Stimulated activated CD8-positive, alpha-beta memory T cell treated with anti-CD3 and anti-CD28 coated beads, Interleukin-2, amount 100 ng/mL, for 48 hours (primary cell): ENCODE measurements at regions not wholly inside any gene's neighbourhood (a gene's known extent, or its start where the extent isn't known, plus 50 kb on each side); places are given as distances from the start of the nearest gene placed in this dataset.
"Not testable (repeated sequence)": the region's sequence is repeated elsewhere in the genome, so short reads cannot be mapped to it uniquely, and the experiment has no call there.

Experiments used
- DNase-seq, 2 donors: peaks; one replicate each; pipeline ENCODE4 v3.0.0-alpha.2; 2020; ENCODE audit warnings: low read depth in 2 of 2

DNA sequence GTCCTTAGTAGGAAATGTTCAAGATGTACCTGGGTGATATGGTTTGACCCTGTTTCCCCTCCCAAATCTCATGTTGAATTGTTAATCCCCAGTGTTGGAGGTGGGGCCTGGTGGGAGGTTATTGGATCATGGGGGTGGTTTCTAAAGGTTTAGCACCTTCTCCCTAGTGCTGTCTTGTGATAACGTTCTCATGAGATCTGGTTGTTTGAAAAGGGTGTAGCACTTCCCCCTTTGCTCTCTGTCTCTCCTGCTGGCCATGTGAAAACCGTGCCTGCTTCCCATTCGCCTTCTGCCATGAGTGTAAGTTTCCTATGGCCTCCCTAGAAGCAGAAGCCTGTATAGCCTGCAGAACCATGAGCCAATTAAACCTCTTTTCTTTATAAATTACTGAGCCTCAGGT lies 353.0 kb upstream of the SFSWAP start:
- no peak for DNase-seq

DNA sequence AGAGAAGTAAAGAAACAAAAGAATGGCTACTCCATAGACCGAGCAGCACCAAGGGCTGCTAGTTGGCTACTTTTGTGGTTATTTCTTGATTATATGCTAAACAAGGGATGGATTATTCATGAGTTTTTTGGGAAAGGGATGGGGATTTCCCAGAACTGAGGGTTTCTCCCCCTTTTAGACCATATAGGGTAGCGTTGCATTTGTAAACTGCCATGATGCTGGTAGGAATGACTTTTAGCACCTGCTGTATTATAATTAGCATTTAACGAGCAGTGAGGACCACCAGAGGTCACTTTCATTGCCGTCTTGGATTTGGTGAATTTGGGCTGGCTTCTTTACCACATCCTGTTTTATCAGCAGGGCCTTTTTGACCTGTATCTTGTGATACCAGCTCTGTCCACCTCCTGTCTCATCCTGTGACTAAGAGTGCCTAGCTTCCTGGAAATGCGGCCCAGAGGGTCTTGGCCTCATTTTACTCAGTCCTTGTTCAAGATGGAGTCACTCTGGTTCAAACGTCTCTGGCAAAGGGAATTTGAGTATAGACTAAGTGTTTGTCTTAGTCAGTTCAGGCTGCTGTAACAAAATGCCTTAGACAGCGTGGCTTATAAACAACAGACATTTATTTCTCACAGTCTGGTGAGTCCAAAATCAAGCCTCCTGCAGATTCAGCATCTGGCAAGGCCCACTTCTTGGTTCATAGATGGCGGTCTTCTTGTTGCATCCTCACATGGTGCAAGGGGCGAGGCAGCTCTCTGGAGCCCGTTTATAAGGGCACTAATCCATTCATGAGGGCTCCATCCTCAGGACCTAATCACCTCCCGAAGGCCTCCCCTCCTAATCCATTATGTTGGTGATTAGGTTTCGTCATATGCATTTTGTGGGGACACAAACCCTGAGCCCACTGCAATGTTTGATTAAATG lies 348.3 kb upstream of the SFSWAP start:
- no peak for DNase-seq

DNA sequence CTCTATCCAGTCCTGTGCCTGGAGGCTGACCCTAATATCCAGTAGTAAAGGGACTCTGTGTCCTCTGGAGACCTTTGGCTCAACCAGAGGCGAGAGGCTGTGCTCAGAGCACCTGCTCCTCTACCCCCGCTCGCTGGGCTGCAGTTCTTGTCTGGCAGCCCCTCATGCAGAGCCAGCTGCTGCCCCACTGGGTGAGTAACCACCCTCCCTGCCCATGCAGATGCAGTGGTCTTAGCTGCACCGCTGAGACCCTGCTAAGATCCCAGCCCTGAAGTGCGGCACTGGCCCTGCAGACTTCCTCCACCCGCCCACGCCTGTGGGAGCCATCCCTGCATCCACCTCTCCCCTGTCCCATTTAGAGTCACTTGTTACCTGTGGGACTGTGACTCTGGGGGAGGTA lies 347.5 kb upstream of the SFSWAP start:
- no peak for DNase-seq

DNA sequence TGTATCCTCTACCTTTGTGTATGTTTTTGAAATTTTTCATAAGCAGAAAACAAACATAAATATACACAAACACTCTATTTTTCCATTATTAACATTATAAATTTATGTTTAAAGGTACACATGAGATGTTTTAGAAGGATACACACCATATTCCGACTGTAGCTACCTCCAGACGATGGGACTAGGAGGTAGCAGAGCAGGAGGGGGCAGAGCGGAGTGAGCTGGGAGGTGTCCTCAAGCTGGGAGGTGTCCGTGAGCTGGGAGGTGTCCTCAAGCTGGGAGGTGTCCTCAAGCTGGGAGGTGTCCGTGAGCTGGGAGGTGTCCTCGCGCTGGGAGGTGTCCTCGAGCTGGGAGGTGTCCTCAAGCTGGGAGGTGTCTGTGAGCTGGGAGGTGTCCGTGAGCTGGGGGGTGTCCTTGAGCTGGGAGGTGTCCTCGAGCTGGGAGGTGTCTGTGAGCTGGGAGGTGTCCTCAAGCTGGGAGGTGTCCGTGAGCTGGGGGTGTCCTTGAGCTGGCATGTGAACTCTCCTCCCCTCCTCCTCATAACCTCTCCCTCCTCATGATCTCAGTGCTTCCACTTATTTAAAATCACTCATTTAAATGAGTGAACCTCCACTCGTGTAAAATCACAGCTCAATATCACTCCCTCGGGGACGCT lies 346.9 kb upstream of the SFSWAP start:
- no peak for DNase-seq

DNA sequence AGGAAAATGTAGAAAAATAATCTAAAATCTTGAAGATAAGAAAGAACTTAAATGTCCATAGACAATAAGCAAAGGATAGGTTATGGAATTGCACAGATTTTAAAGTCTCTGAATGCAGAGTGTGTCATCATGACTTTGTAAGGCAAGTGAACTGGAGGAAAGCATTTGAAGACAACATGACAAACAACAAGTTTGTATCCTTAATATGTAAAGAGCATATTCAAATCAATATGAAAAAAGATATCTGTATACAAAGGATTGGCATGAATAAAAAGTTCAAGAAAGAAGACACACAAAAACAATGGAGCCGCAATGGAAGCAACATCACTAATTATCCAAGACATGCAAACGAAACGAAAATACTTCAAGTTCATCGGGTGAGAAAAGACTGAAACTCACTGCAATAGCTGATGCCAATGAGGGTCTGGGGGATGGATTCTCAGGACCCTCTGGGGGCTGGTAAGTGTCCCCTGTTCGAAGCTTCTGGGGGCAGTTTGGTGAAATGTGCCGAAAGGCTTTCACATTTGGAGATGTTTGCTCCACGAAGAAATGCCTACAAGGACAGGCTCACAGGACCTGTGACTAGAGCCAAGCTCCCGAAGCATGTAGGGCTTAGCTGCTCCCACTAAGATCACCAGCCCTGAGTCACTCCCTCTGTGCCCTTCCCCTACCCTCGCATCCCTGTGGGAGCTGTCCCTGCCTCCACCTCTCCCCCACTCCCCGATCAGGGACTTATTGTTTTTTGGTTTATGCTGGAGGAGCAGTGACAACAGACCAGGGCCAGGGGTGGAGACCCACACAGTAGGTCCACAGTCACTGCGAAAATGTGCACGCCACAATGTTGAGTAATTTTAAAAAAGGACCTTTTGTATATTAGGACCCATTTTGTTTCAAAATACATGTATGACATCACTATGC lies 345.7 kb upstream of the SFSWAP start:
- no peak for DNase-seq

DNA sequence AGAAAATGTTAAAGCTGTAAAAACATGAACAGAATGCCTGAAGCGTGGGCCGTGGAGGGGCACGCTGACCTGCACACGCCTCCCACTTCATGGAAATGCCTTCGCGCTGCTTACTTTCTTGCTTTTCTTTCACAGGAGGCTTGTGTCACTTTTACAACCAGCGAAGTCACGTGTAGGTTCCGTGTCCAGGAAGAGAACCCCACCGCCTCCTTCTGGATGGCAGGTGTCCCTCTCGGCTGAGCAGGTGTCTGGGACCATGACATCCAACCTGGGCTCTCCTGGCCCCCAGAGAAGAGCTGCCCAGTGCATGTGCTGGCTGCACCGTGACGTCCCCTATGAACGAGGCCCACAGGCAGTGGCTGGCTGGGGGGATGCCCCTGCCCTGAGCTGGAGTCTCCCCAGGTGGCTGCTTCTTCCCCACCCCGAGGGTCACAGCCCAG lies 345.0 kb upstream of the SFSWAP start:
- no peak for DNase-seq

DNA sequence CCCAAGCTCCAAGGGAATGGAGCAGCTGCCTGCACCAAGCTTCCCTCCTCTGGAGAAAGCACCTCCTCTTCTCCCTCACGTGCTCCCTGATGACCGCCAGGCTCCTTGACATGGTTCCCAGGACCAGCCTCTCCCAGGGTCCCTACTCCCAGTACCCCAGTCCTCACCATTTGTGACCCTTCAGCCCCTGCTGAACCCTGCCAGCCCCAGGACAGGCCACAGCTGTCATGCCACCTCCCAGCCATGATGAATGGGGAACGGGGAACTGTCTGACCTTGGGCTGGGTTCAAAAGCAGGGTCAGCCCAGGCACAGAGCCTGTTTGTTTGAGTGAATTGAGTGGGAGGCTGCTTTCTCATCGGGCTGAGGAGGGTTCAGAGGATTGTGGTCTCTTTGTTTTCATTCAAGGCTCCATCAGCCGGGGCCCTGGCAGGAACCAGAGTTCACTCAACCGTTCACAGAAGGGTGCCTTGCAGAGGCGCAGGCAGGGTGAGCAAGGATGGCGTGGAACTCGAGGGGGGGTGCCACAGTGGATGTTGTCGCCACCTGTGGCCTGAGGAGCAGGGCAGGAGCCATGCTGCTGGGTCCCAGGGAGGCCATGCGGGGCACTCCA lies 344.5 kb upstream of the SFSWAP start:
- DNase-seq = no peak

DNA sequence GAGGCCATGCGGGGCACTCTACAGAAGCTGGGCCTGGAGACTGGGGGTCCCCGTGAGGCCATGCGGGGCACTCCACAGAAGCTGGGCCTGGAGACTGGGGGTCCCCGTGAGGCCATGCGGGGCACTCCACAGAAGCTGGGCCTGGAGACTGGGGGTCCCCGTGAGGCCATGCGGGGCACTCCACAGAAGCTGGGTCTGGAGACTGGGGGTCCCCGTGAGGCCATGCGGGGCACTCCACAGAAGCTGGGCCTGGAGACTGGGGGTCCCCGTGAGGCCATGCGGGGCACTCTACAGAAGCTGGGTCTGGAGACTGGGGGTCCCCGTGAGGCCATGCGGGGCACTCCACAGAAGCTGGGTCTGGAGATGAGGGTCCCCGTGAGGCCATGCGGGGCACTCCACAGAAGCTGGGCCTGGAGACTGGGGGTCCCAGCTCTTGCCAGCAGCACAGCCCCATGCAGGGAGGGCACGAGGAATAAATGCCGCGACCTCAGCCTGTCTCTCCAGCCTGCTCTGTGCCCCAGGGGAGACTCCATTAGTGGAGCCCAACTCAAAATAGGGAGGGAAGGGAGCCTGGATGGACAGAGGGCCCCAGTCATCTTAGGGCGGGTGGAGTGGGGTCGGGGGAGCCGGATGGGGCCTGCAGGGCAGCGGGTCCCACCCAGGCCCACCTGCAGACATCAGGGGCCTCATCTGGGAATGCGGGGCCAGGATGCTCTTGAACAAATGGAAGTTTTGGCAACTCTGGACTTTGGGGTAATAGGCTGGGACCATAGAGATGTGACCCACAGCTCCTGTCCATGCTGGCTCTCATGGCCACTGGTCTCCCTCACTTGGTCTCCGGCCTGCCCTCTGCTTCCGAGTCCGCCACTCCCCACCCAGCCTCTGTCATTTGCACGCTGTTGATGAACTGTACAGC lies 343.6 kb upstream of the SFSWAP start:
- not testable (repeated sequence) for DNase-seq

DNA sequence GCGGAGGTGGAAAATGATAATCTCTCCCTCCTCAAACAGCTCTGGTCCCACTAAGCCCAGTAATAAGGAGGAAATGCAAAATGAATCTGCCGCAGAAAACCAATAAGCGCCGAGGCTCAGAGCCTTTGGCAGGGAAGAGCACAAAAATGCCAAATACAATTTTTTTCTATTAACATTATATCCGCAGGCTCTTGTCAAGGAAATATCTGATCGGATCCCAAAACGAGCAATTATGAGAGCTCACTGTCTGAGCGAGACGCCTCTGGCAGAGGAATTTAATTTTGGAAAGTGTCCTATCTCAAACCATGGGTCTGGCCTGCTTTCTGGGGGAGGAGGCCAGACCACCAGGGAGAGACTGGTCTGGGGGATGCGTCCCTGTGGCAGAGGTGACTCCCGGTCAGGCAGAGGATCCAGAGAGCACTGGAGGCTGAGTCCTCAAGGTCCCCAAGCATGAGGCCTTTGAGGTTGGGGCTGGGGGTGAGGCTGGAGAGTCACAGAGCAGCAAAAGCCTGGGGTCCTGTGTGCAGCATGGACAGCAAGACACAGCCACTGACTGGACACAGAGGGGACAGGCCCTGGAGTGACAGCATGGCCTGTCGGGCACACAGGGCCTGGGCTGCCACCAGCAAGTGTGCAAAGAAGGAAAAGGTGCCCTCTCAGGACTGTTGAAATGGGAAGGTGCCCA lies 342.8 kb upstream of the SFSWAP start:
- DNase-seq = no peak

DNA sequence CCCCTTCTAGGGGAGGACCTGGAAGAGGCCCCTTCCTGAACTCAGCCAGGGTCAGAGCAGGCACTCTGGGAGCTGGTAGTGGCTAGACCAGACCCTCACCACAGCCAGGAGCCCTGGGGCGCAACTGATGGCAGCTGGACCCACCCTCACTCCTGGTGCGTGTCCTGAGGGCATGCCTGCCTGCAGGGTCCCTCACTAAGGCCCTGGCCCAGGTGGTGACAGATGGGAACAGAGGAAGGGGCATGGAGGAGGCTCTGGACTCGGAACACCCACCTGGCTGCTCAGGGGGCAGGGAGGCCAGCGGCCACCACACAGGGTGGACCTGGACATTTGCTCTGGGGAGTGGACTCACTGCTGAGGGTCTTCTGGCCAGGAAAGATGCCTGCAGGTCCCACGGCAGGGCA lies 342.2 kb upstream of the SFSWAP start:
- no peak for DNase-seq

DNA sequence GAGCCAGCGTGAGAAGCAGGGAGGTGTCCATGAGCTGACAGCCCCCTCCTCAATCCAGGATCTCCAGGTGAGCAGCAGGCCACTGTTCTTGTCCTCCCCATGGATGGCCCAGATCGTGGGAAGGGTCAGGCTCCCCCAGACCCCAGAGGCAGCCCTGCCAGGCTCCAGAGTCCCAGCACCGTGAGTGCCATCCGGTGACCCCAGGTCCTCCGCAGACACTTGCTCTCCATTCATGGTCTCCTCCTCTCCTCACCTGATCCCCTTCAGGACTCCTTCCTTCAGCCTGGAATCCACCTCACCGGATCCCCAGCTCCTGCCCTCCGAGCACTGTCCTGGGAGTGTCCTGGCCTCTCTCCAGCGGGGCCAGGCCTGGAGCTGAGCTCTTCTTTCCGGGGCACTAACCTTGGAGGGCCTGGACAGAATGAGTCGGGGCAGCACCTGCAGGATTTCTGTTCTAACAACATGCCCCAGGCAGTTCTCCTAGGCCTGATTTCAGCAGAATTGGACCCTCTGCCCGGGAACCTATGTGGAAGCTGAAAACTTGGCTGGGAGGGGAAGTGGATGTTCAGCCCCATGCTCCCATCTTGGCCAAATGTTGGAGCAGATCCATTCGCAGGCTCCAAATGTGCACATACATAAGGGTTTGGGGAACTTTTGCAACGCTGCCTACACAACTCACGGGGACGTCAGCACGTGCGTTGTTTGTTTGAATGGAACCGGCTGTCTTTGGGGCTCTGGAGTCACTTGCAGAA lies 341.6 kb upstream of the SFSWAP start:
- DNase-seq = no peak

DNA sequence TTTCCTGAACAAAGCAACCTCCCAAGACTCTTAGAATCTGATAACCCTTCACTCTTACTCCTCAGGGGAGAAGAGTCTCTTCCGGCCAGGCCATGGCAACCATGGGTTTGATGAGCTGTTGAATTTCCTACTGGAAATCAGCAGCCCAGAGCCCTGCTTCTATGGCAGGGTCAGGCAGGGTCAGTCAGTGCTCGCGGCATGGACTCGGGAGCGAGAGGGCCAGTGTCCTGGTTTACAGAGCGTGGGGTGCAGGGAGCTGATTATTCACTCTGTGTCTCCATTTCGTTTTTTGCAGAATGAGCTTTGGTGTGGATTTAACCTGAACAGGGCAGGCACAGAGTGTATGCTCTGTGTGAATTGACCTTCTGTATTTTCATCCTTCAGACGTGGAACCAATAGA lies 340.6 kb upstream of the SFSWAP start:
- no peak for DNase-seq

DNA sequence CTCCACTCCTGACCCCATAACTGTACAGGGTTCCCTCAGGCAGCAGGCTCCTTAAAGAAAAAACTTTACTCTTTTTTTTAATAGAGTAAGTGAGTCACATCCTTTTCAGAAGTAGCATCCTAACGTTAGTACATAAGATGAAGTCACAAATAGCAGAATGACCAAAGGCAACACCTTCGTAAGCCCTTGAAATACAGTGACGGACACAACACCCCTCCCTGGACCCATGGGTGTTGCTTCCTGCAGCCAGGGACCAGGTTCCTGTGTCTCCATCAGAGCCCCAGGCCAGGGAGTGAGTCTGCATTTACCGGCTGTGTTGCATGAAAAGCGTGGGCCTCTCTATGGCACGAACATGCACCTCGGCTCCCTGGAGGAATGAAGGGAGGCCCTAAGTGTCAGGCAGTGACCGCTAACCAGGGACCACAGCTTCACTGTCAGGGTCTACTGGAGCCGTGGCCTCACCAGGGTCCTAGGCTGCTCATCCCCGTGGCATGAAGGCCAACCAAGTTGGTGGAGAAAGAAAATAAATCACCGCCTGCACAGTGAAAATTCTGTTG lies 340.0 kb upstream of the SFSWAP start:
- DNase-seq = no peak

DNA sequence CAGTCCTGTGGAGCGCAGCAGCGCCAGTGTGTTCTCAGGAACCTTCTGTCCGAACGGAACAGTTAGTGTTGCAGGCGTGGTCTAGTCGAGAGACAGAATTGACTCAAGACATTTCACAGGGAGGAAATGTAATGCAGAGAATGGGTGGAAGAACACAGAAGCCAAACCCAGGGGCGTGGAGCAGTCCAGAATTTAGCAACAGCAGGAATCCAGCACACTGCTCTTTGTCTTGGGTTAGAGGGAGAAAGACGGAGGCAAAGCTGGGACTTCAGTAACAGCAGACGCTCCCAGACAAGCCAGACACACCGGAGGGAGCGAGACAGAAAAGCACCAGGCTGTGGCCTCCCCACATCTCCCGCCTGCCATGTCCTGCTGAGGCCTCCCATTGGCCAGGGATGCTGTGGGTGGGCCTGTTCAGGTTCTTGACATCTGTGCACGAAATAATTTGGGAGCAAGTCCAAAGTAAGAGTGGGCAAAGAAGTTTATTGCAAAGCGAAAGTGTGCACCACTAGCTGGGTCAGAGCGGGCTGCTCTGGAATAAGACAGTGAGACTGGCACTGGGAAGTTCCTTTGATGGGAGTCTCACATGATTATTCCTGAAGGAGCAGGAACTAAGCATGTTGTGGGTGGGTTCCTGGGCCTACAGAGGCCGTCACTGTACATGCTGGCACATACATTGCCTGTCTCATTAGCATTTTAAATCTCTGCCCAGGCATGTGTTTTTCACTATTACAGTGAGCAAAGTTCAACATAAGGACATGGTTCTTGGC lies 339.3 kb upstream of the SFSWAP start:
- no peak for DNase-seq

DNA sequence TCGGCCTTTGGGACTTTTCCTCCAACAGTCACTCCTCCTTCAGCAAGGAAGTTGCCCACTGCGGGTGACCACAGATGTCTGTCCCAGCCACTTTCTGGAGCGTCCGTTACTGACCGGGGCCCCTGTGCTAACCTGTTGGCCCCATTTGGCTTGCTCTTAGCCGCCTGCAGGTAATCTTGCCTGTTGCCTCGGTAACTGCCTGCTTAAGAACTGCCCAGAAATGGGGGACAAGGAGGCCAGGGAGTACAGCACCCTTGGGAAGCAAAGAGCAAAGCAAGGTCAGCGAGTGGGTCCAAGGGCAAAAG lies 338.8 kb upstream of the SFSWAP start:
- no peak for DNase-seq

DNA sequence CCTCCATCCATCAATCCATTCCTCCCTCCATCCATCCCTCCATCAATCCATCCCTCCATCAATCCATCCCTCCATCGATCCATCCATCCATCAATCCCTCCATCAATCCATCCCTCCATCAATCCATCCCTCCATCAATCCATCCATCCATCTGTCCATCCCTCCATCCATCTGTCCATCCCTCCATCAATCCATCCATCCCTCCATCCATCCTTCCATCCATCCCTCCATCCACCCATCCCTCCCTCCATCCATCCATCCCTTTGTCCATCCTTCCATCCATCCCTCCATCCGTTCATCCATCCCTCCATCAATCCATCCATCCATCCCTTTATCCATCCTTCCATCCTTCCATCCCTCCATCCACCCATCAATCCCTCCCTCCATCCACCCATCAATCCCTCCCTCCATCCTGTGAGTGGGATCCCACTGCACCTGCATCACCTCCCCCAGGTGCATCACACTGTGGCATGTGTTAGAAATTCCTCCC lies 338.1 kb upstream of the SFSWAP start:
- DNase-seq = no peak

DNA sequence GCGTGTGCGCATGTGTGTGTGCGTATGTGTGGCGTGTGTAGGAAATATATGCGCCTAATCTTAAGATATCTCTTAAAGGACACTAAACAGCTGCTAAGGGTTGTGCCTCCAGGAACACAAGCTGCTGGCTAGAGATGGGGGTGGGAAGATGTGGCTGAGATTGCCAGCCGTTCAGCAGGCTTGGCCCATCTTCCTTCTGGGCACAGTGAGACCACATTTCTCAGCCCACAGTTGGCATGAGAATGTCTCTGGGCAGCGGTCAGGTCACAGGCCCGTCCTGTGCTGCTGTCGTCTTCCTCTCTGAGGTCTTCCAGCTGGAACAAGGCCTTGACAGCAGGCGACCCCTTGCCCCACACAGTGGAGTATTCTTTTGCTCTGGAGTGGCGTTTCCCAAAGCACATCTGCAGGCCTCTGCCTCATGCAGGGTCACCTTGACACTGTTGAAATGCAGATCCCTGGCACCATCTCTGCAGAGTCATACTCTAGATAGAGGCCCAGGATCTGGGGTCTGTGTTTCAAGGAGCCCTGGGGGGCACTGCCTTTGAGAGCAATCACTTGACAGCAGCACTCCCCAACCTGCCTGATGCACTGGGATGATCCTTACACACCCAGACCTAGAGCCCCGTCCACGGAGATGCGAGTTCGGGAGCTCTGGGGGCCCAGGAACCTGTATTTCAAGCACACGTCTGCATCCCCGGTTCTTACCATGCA lies 335.5 kb upstream of the SFSWAP start:
- no peak for DNase-seq

DNA sequence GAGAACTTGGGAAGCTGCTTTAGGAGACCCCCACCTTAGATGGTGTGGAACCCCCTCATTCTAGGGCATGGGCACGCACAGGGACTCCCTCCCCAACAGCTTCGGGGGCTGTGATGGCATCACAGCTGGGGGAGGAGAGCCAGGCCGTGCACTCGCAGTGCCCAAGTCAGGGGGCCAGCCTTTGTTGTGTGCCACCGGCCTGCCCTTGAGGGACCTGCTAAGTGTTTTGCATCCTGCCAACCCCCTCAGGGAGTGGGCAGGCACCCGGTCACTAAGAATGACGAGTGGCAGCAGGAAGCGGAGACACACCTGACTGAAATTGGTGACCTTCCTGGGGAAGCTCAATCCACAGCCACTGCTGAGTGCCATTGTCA lies 334.9 kb upstream of the SFSWAP start:
- no peak for DNase-seq
